ENCODE measurements at regions not wholly inside any gene's neighbourhood (a gene's known extent, or its start where the extent isn't known, plus 50 kb on each side); places are given as distances from the start of the nearest gene placed in this dataset.

DNA sequence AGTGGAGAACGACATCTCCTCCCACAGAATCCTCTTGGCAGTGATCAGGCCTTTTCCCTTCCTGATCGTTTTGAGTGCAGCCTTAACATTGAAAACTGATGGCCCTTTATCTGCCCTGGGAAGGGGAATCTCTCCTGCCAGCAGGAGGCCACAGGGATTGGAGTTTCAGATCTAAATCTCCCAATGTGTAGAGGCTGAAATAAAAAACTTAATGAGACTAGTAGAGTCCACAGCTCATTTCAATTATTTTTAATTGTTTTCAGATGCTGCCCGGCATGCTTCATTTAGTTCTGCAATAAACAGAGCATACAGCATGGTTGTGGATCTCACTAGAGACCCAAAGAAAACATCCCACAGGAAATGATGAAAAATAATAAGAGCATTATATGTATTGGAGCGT, 662.2 kb upstream of the HS3ST5 start:
- Histone ChIP-seq H3K27me3 (ENCODE audit: insufficient read depth, low read length) (no peaks in the 10 kb centered on the region), H3K27ac (ENCODE audit: low read length) (no peak overlapping the region), H3K4me3 (ENCODE audit: low read length) (no peak overlapping the region), H3K9ac (ENCODE audit: low read depth, low read length) (no peak overlapping the region), H3K9me3 (ENCODE audit: insufficient read depth, low read depth, low read length) (no peaks in the 10 kb centered on the region; the same call in 1 of the 2 replicates), H3K36me3 (ENCODE audit: insufficient read depth, low read depth, low read length) (no peaks in the 10 kb centered on the region), H3K4me1 (ENCODE audit: insufficient read depth, low read length) (no peaks in the 10 kb centered on the region)

DNA sequence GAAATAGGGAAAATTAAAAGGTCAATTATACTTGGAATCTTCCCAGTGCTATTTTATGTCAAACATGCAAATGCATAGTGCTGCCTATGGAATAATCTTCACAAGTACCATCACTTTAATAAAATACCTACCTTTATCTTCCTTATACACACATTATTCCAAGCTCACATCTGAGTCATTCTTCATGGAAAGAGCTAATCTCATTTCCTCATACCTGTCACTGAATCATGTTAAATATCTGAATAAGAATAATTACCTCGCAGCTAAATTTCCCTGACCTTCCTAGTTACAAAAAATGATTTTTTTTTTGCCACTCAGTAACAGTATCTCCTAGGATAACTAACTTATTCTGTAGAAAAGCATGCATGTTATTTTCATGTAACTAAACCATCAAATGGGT, 661.4 kb upstream of the HS3ST5 start:
- Histone ChIP-seq H3K36me3 (ENCODE audit: insufficient read depth, low read depth, low read length) (no peaks in the 10 kb centered on the region), H3K4me3 (ENCODE audit: low read length) (no peak overlapping the region), H3K27me3 (ENCODE audit: insufficient read depth, low read length) (no peaks in the 10 kb centered on the region), H3K9me3 (ENCODE audit: insufficient read depth, low read depth, low read length) (no peaks in the 10 kb centered on the region; the same call in 1 of the 2 replicates), H3K27ac (ENCODE audit: low read length) (no peak overlapping the region), H3K9ac (ENCODE audit: low read depth, low read length) (no peak overlapping the region), H3K4me1 (ENCODE audit: insufficient read depth, low read length) (no peaks in the 10 kb centered on the region)

DNA sequence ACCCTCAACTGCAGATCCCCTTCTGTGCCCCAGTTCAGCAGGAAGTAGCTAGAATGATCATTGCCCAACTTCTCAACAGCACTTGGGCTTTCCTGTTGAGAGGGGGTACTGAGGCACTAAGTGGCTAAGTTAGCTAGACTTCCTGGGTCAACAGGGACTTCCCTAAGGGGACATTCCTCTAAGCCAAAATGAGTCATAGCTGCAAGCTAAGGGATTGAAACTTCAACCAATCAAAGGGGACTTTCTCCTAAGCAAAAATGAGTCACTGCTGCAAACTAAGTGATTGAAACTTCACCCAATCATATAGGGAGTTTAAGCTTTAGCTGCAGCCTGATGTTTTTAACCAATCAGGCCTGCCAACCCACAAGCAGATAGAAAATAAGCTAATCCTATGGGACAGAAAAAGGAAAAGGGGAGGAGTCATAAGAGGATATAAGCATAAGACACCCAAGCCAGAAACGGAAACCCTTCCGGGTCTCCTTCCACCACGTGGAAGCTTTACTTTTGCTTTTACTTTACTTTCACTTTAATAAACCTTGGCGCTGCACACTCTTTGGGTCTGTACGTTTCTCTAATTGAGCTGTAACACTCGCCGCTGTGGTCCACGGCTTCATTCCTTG, 659.0 kb upstream of the HS3ST5 start:
- no peak overlapping the region for H3K4me3 ChIP-seq (ENCODE audit: low read length)
- no peaks in the 10 kb centered on the region for H3K27me3 ChIP-seq (ENCODE audit: insufficient read depth, low read length)
- no peaks in the 10 kb centered on the region; the same call in 1 of the 2 replicates for H3K9me3 ChIP-seq (ENCODE audit: insufficient read depth, low read depth, low read length)
- no peak overlapping the region for H3K9ac ChIP-seq (ENCODE audit: low read depth, low read length)
- no peak overlapping the region for H3K27ac ChIP-seq (ENCODE audit: low read length)
- no peaks in the 10 kb centered on the region for H3K4me1 ChIP-seq (ENCODE audit: insufficient read depth, low read length)
- no peaks in the 10 kb centered on the region for H3K36me3 ChIP-seq (ENCODE audit: insufficient read depth, low read depth, low read length)

DNA sequence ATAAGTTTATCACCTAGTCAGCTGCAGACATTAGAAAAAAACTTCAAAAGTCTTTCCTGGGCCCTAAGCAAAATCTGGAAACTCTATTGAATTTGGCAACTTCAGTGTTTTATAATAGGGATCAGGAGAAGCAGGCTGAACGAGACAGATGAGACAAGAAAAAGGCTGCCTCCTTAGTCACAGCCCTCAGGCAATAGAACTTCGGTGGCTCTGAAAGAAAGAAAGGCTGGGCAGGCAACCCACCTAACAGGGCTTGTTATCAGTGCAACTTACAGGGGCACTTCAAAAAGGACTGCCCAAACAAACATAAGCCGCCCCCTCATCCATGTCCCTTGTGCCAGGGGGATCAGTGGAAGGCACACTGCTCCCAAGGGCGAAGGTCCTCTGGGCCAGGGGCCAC, 657.9 kb upstream of the HS3ST5 start:
- Histone ChIP-seq H3K4me1 (ENCODE audit: insufficient read depth, low read length) (no peaks in the 10 kb centered on the region; the same call in 1 of the 2 replicates), H3K9me3 (ENCODE audit: insufficient read depth, low read depth, low read length) (no peaks in the 10 kb centered on the region; the same call in 1 of the 2 replicates), H3K27me3 (ENCODE audit: insufficient read depth, low read length) (no peaks in the 10 kb centered on the region), H3K27ac (ENCODE audit: low read length) (no peak overlapping the region), H3K9ac (ENCODE audit: low read depth, low read length) (no peak overlapping the region), H3K4me3 (ENCODE audit: low read length) (no peak overlapping the region), H3K36me3 (ENCODE audit: insufficient read depth, low read depth, low read length) (no peaks in the 10 kb centered on the region)

DNA sequence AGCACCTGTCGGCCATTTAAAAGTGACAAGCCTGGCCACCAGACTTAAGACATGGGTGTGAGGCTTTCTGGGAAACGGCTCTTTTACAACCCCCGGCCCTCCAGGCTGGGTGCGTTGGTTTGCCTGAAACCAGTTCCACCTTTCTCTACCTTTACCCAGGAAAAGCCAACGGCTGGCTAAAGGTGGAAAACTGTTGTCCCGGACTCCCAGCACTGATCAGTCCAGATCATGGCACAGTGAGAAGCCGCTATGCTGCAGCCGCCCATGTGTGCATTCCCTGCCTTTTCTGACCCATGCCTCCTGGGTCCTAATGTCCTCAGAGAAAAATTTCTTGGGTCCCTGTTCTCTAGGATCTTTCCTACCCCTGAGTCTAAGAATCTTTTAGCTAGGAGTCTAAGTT, 655.7 kb upstream of the HS3ST5 start:
- Histone ChIP-seq H3K4me3 (ENCODE audit: low read length) (no peak overlapping the region), H3K9ac (ENCODE audit: low read depth, low read length) (no peak overlapping the region), H3K36me3 (ENCODE audit: insufficient read depth, low read depth, low read length) (no peaks in the 10 kb centered on the region), H3K27ac (ENCODE audit: low read length) (no peak overlapping the region), H3K9me3 (ENCODE audit: insufficient read depth, low read depth, low read length) (no peaks in the 10 kb centered on the region; the same call in 1 of the 2 replicates), H3K4me1 (ENCODE audit: insufficient read depth, low read length) (no peaks in the 10 kb centered on the region; the same call in 1 of the 2 replicates), H3K27me3 (ENCODE audit: insufficient read depth, low read length) (no peaks in the 10 kb centered on the region)

DNA sequence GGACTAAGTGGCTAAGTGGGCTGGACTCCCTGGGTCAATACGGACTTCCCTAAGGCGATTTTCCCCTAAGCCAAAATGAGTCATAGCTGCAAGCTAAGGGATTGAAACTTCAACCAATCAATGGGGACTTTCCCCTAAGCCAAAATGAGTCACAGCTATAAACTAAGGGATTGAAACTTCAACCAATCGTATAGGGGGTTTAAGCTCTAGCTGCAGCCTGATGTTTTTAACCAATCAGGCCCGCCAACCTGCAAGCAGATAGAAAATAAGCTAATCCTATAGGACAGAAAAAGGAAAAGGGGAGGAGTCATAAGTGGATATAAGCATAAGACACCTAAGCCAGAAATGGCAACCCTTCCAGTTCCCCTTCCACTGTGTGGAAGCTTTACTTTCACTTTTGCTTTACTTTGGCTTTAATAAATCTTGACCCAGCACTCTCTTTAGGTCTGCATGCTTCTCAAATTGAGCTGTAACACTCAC, 655.0 kb upstream of the HS3ST5 start:
- Histone ChIP-seq H3K36me3 (ENCODE audit: insufficient read depth, low read depth, low read length) (no peaks in the 10 kb centered on the region), H3K27ac (ENCODE audit: low read length) (no peak overlapping the region), H3K4me3 (ENCODE audit: low read length) (no peak overlapping the region)

DNA sequence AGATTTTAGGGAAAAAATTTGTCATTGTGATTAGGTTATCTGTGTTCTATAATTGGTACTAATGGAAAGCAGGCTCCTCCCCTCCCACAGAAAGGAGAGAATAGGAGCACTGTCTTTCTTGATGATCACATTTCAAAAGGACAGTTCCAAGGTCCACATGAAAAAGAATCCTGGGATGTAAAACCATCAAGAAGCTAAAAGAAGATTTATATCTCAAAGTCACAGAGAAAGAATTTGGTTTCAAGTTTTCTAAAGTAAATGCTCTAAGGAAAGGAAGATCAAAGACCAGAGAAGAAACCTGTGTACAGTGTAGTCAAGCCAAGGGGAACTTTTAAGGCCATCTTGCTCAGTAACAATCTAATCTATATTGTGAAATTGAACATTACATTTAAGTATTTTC, 652.7 kb upstream of the HS3ST5 start:
- no peaks in the 10 kb centered on the region for H3K36me3 ChIP-seq (ENCODE audit: insufficient read depth, low read depth, low read length)
- no peak overlapping the region for H3K4me3 ChIP-seq (ENCODE audit: low read length)
- H3K9ac ChIP-seq (ENCODE audit: low read depth, low read length), result no peak overlapping the region
- H3K27ac ChIP-seq (ENCODE audit: low read length), result no peak overlapping the region
- H3K27me3 ChIP-seq (ENCODE audit: insufficient read depth, low read length), result no peaks in the 10 kb centered on the region
- no peaks in the 10 kb centered on the region; the same call in 1 of the 2 replicates for H3K9me3 ChIP-seq (ENCODE audit: insufficient read depth, low read depth, low read length)
- peaks cover 4% of the 10 kb centered on the region; the same call in 1 of the 2 replicates for H3K4me1 ChIP-seq (ENCODE audit: insufficient read depth, low read length)

More for the DNA sequence above, 655.0 kb upstream of the HS3ST5 start:
- H3K9me3 ChIP-seq (ENCODE audit: insufficient read depth, low read depth, low read length), result no peaks in the 10 kb centered on the region; the same call in 1 of the 2 replicates
- no peaks in the 10 kb centered on the region for H3K27me3 ChIP-seq (ENCODE audit: insufficient read depth, low read length)
- no peak overlapping the region for H3K9ac ChIP-seq (ENCODE audit: low read depth, low read length)
- H3K4me1 ChIP-seq (ENCODE audit: insufficient read depth, low read length), result peaks cover 4% of the 10 kb centered on the region; the same call in 1 of the 2 replicates

DNA sequence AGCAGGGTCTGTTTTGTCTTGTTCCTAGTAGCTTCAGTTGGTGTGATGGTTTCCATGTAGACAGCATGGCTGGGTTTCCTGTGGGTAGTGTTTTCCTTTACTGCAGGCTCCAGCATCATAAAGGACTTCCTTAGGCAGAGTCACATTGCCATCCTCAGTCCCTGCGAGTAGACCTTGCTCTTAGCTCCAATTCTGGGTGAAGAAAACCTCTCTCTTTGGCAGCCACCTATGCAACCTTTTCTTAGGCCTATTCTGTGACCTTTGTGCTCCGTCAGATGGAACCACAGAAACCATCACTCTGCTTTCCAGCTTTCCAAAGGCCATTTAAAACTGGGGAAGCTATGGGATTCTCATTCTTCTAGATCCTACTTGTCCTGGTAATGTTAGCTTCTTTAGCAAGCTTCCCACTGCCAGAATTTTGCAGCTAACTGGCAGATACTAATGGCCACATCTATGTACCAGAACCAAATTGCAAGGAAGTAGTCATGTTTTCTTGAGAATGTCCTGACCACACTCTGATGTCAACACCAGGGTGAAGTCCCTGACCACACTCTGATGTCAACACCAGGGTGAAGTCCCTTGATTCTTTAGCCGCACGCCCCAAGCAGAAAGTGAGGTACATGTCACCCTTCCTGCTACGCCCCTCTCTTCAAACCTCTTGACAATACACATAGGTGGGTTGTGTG, 646.6 kb upstream of the HS3ST5 start:
- no peaks in the 10 kb centered on the region for H3K27me3 ChIP-seq (ENCODE audit: insufficient read depth, low read length)
- 0 out of 2 replicates have a peak, but pooled peaks cover 4% of the 10 kb centered on the region for H3K4me1 ChIP-seq (ENCODE audit: insufficient read depth, low read length)
- H3K9me3 ChIP-seq (ENCODE audit: insufficient read depth, low read depth, low read length), result no peaks in the 10 kb centered on the region
- no peak overlapping the region for H3K4me3 ChIP-seq (ENCODE audit: low read length)
- H3K36me3 ChIP-seq (ENCODE audit: insufficient read depth, low read depth, low read length), result no peaks in the 10 kb centered on the region
- no peak overlapping the region for H3K9ac ChIP-seq (ENCODE audit: low read depth, low read length)
- no peak overlapping the region for H3K27ac ChIP-seq (ENCODE audit: low read length)

DNA sequence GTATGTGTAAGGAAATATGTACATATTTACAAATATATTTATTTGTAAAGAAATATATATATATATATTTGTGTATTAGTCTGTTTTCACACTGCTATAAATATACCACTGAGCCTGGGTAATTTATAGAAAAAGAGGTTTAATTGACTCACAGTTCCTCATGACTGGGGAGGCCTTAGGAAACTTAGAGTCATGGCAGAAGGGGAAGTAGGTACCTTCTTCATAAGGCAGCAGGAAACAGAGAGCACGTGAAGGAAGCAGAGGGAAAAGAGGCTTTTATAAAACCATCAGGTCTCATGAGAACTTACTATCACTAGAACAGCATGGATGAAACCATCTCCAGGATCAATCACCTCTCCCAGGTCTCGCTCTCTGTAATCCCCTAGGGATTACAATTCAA, 644.5 kb upstream of the HS3ST5 start:
- H3K9ac ChIP-seq (ENCODE audit: low read depth, low read length), result no peak overlapping the region
- no peaks in the 10 kb centered on the region for H3K9me3 ChIP-seq (ENCODE audit: insufficient read depth, low read depth, low read length)
- no peak overlapping the region for H3K27ac ChIP-seq (ENCODE audit: low read length)
- no peaks in the 10 kb centered on the region for H3K4me1 ChIP-seq (ENCODE audit: insufficient read depth, low read length)
- no peaks in the 10 kb centered on the region for H3K27me3 ChIP-seq (ENCODE audit: insufficient read depth, low read length)
- H3K36me3 ChIP-seq (ENCODE audit: insufficient read depth, low read depth, low read length), result no peaks in the 10 kb centered on the region
- H3K4me3 ChIP-seq (ENCODE audit: low read length), result no peak overlapping the region

DNA sequence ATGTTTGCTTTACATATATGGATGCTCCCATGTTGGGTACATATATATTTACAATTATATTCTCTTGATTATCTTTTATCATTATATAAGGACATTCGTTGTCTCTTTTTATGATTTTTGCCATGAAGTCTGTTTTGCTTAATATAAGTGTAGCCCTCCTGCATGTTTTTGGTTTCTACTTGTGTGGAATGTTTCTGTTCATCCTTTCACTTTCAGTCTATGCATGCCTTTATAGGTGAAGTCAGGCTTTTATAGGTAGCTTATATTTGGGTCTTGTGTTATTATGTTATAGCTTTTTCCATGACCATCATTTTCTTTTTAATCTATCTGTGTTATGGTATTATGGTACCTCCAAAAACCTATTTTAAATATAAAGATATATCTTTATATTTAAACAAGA, 612.5 kb upstream of the HS3ST5 start:
- H3K36me3 ChIP-seq (ENCODE audit: insufficient read depth, low read depth, low read length), result no peaks in the 10 kb centered on the region
- H3K9me3 ChIP-seq (ENCODE audit: insufficient read depth, low read depth, low read length), result no peaks in the 10 kb centered on the region
- H3K27ac ChIP-seq (ENCODE audit: low read length), result no peak overlapping the region
- no peaks in the 10 kb centered on the region for H3K27me3 ChIP-seq (ENCODE audit: insufficient read depth, low read length)
- no peak overlapping the region for H3K9ac ChIP-seq (ENCODE audit: low read depth, low read length)
- H3K4me1 ChIP-seq (ENCODE audit: insufficient read depth, low read length), result no peaks in the 10 kb centered on the region
- no peak overlapping the region for H3K4me3 ChIP-seq (ENCODE audit: low read length)

DNA sequence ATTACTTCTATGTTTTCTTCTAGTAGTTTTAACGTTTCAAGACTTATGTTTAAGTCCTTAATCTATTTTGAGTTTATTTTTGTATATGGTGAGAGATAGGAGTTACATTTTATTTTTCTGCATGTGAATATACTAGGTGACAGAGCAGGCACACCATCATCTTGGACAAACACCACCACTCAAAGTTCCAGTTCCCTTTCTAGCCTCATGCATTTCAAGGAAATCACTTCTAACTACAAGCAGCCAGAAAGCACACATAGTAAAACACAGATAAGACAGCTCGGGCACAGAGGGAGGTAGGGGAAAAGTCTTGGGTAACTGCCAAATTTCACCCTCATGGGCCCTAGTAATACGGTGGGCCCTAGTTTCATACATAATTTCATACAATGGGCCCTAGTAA, 609.4 kb upstream of the HS3ST5 start:
- H3K36me3 ChIP-seq (ENCODE audit: insufficient read depth, low read depth, low read length), result no peaks in the 10 kb centered on the region
- H3K4me3 ChIP-seq (ENCODE audit: low read length), result no peak overlapping the region
- H3K9ac ChIP-seq (ENCODE audit: low read depth, low read length), result no peak overlapping the region
- no peaks in the 10 kb centered on the region for H3K27me3 ChIP-seq (ENCODE audit: insufficient read depth, low read length)
- H3K4me1 ChIP-seq (ENCODE audit: insufficient read depth, low read length), result no peaks in the 10 kb centered on the region
- no peaks in the 10 kb centered on the region for H3K9me3 ChIP-seq (ENCODE audit: insufficient read depth, low read depth, low read length)
- no peak overlapping the region for H3K27ac ChIP-seq (ENCODE audit: low read length)

DNA sequence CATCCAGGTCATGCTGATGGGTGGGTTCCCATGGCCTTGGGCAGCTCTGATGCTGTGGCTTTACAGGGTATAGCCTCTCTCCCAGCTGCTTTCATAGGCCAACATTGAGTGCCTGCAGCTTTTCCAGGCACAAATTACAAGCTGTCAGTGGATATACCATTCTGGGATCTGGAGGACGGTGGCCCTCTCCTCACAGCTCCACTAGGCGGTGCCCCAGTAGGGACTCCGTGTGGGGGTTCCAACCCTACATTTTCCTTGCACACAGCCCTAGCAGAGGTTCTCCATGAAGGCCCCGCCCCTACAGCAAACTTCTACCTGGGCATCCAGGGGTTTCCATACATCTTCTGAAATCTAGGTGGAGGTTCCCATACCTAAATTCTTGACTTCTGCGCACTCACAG, 602.6 kb upstream of the HS3ST5 start:
- Histone ChIP-seq H3K9ac (ENCODE audit: low read depth, low read length) (no peak overlapping the region), H3K27me3 (ENCODE audit: insufficient read depth, low read length) (peaks cover 8% of the 10 kb centered on the region; the same call in 1 of the 2 replicates), H3K4me3 (ENCODE audit: low read length) (no peak overlapping the region), H3K9me3 (ENCODE audit: insufficient read depth, low read depth, low read length) (no peaks in the 10 kb centered on the region; the same call in 1 of the 2 replicates), H3K36me3 (ENCODE audit: insufficient read depth, low read depth, low read length) (no peaks in the 10 kb centered on the region), H3K4me1 (ENCODE audit: insufficient read depth, low read length) (peaks cover 6% of the 10 kb centered on the region; the same call in 1 of the 2 replicates), H3K27ac (ENCODE audit: low read length) (no peak overlapping the region)

All from iPS-20b (cell line).